B cell (primary cell): ENCODE measurements at regions not wholly inside any gene's neighbourhood (a gene's known extent, or its start where the extent isn't known, plus 50 kb on each side); places are given as distances from the start of the nearest gene placed in this dataset.

Experiments used
- ATAC-seq: fragments of 200-7000 bp; cut with Tn5 transposase; one replicate; pipeline ENCODE4 v1.10.0; 2021; ENCODE audit warnings: low read depth, mild to moderate bottlenecking, moderate number of reproducible peaks, moderate library complexity
- CTCF ChIA-PET: fragments of 350-600 bp; sonication (Branson Sonifier 250); formaldehyde crosslinking; loops from one replicate; lab custom pipeline; 2021; ENCODE audit warnings: antibody characterized with exemption, inconsistent platforms; lab: Charles Lee
- POLR2A ChIA-PET: fragments of 350-600 bp; sonication (Branson Sonifier 250); formaldehyde crosslinking; loops from one replicate; lab custom pipeline; 2021; ENCODE audit warnings: antibody characterized with exemption; lab: Charles Lee
- DNase-seq: peaks from one replicate; pipeline ENCODE4 v3.0.0; 2013
- H2AFZ ChIP-seq: 2 replicates; pipeline ENCODE4 v1.6.1; 2012; ENCODE audit warnings: mild to moderate bottlenecking, low read depth, low read length; ENCODE audit not compliant: insufficient read depth, poor library complexity, severe bottlenecking
- H3K27ac ChIP-seq, 2 donors: 1 replicate in 1 of 2; 2 replicates in 1 of 2; pipeline ENCODE4 v1.5.1; 2012 to 2013; ENCODE audit warnings: low read length in 2 of 2, mild to moderate bottlenecking in 2 of 2, moderate library complexity in 1 of 2
- H3K27me3 ChIP-seq, 4 experiments: fragments of 200-600 bp in 1 of 4; sonication (generic) in 1 of 4; replicated peaks in 1 of 4; 1 replicate in 2 of 4; 2 replicates in 2 of 4; pipeline versions ENCODE4 v1.6.1 to v1.7.0; 2013 to 2016; ENCODE audit warnings: low read length in 3 of 4, mild to moderate bottlenecking in 2 of 4, mixed read lengths in 1 of 4, moderate library complexity in 1 of 4; ENCODE audit not compliant: insufficient read depth in 4 of 4, control insufficient read depth in 3 of 4; ENCODE audit errors: control extremely low read depth in 1 of 4
- H3K36me3 ChIP-seq, 2 experiments: replicated peaks in 1 of 2; 1 replicate in 1 of 2; 2 replicates in 1 of 2; pipeline versions ENCODE4 v1.6.1 to v1.7.1; 2013; ENCODE audit warnings: low read length in 1 of 2; ENCODE audit not compliant: insufficient read depth in 2 of 2, control insufficient read depth in 1 of 2; ENCODE audit errors: control extremely low read depth in 1 of 2, extremely low read depth in 1 of 2
- H3K4me1 ChIP-seq, 2 donors: fragments of 200-600 bp in 1 of 2; sonication (generic) in 1 of 2; 1 replicate in 1 of 2; 2 replicates in 1 of 2; pipeline versions ENCODE4 v1.5.1 to v1.6.1; 2013 to 2017; ENCODE audit warnings: low read length in 2 of 2; ENCODE audit not compliant: control insufficient read depth in 2 of 2, insufficient read depth in 2 of 2
- H3K4me2 ChIP-seq: replicated peaks from 2 replicates; pipeline ENCODE3; 2012; ENCODE audit warnings: mild to moderate bottlenecking, low read depth, low read length; ENCODE audit not compliant: poor library complexity, severe bottlenecking
- H3K4me3 ChIP-seq, 5 experiments: fragments of 200-600 bp in 1 of 5; sonication (generic) in 1 of 5; 1 replicate in 3 of 5; 2 replicates in 2 of 5; pipeline versions ENCODE4 v1.5.1 to v1.7.0; 2011 to 2016; ENCODE audit warnings: low read length in 4 of 5, mild to moderate bottlenecking in 4 of 5, low read depth in 2 of 5, control low read depth in 1 of 5, moderate library complexity in 1 of 5; ENCODE audit not compliant: insufficient read depth in 1 of 5; ENCODE audit errors: control extremely low read depth in 1 of 5, extremely low read depth in 1 of 5
- H3K79me2 ChIP-seq: fragments of 200-600 bp; sonication (generic); one replicate; pipeline ENCODE4 v1.6.0; 2016; ENCODE audit warnings: low read length; ENCODE audit not compliant: control insufficient read depth, insufficient read depth
- H3K9ac ChIP-seq: fragments of 200-600 bp; sonication (generic); 2 replicates; pipeline ENCODE4 v1.6.1; 2017; ENCODE audit warnings: mild to moderate bottlenecking, low read length, moderate library complexity
- H3K9me3 ChIP-seq, 3 donors: one replicate each; pipeline versions ENCODE4 v1.6.1 to v1.7.1; 2013; ENCODE audit warnings: low read length in 2 of 3; ENCODE audit not compliant: control insufficient read depth in 2 of 3, insufficient read depth in 1 of 3; ENCODE audit errors: control extremely low read depth in 1 of 3
- H4K20me1 ChIP-seq: 2 replicates; pipeline ENCODE4 v1.6.0; 2012; ENCODE audit warnings: mild to moderate bottlenecking, low read length; ENCODE audit not compliant: insufficient read depth, control insufficient read depth, poor library complexity, severe bottlenecking
- H3K27ac Mint-ChIP-seq: one replicate; pipeline ENCODE4 v1.8.0; 2021; ENCODE audit warnings: mixed read lengths
- H3K27me3 Mint-ChIP-seq: one replicate; pipeline ENCODE4 v1.8.0; 2021; ENCODE audit warnings: mixed read lengths
- H3K4me1 Mint-ChIP-seq: one replicate; pipeline ENCODE4 v1.8.0; 2021; ENCODE audit warnings: mixed read lengths
- H3K4me3 Mint-ChIP-seq: one replicate; pipeline ENCODE4 v1.8.0; 2021; ENCODE audit warnings: mixed read lengths
- H3K9me3 Mint-ChIP-seq: one replicate; pipeline ENCODE4 v1.8.0; 2022; ENCODE audit warnings: mixed read lengths; ENCODE audit not compliant: insufficient read depth
- CTCF ChIP-seq: fragments of 200-600 bp; IDR thresholded peaks from one replicate; pipeline ENCODE4 v1.8.0; 2022; ENCODE audit warnings: antibody characterized with exemption, mild to moderate bottlenecking
- EZH2 ChIP-seq: IDR thresholded peaks from 2 replicates; pipeline ENCODE4 v1.6.1; 2012; ENCODE audit warnings: borderline replicate concordance, low read depth, mild to moderate bottlenecking, moderate library complexity, low read length; ENCODE audit not compliant: insufficient read depth, poor library complexity, severe bottlenecking
- WGBS: methylation state at CpG from one replicate; pipeline ENCODE4 v1.1.5; 2013; ENCODE audit warnings: missing lambda C conversion rate; ENCODE audit not compliant: insufficient coverage; 5-methylcytosine and 5-hydroxymethylcytosine counted together
- intact Hi-C: fragments of 100-400 bp; cut with micrococcal nuclease; formaldehyde crosslinking; loops from one replicate; pipeline ENCODE4 v1.10.0; 2022

- Mint-ChIP-seq H3K27me3 (peaks cover 28% of the 10 kb centered on the region), H3K27ac (no peak overlapping the region)
- CTCF ChIA-PET, result no interaction called here
These were observed 121.9 kb upstream of the SULF2 start for GRCh38 chr20:47907031-47907675.

GRCh38 chr20:47906348-47906660 lies 121.0 kb upstream of the SULF2 start:
- no peaks in the 10 kb centered on the region for H4K20me1 ChIP-seq
- no peak overlapping the region for H3K4me2 ChIP-seq
- no peaks in the 10 kb centered on the region for H3K79me2 ChIP-seq
- no peaks in the 10 kb centered on the region for H3K9me3 ChIP-seq
- Mint-ChIP-seq H3K27me3 (peaks cover 23% of the 10 kb centered on the region), H3K27ac (no peak overlapping the region), H3K4me3 (no peak overlapping the region), H3K4me1 (no peaks in the 10 kb centered on the region), H3K9me3 (no peaks in the 10 kb centered on the region)
- no peak overlapping the region for H3K9ac ChIP-seq
- TF ChIP-seq EZH2 (no peak), CTCF (no peak)
- H3K27me3 ChIP-seq, result peaks cover 0 to 3% (median 0%) of the 10 kb centered on the region in 4 experiments
- H3K27ac ChIP-seq, result no peak overlapping the region
- intact Hi-C loops, result no loop called here
- H3K4me3 ChIP-seq, result no peak overlapping the region
- H2AFZ ChIP-seq, result no peak overlapping the region
- POLR2A ChIA-PET, result no interaction called here
- ATAC-seq, result no peak
- DNase-seq, result no peak
- no peaks in the 10 kb centered on the region for H3K36me3 ChIP-seq
- CTCF ChIA-PET, result no interaction called here
- no peaks in the 10 kb centered on the region for H3K4me1 ChIP-seq
- WGBS, result 86% methylated on average over 12 of the region's 12 CpGs

More at GRCh38 chr20:47907031-47907675, 121.9 kb upstream of the SULF2 start:
- DNase-seq (no peak), ATAC-seq (no peak)
- Histone ChIP-seq H3K79me2 (no peaks in the 10 kb centered on the region), H3K36me3 (no peaks in the 10 kb centered on the region), H3K4me1 (no peaks in the 10 kb centered on the region), H4K20me1 (no peaks in the 10 kb centered on the region), H3K27ac (no peak overlapping the region), H3K9ac (no peak overlapping the region), H3K4me2 (no peak overlapping the region), H3K27me3 (peaks cover 0 to 3% (median 0%) of the 10 kb centered on the region in 4 experiments), H3K4me3 (no peak overlapping the region), H3K9me3 (no peaks in the 10 kb centered on the region), H2AFZ (no peak overlapping the region)
- intact Hi-C loops, result no loop called here
- no peaks in the 10 kb centered on the region for H3K9me3 Mint-ChIP-seq
- H3K4me3 Mint-ChIP-seq, result no peak overlapping the region
- TF ChIP-seq CTCF (no peak), EZH2 (no peak)
- no peaks in the 10 kb centered on the region for H3K4me1 Mint-ChIP-seq
- WGBS, result 89% methylated on average over 13 of the region's 13 CpGs
- POLR2A ChIA-PET, result no interaction called here
